Loucy (cell line): ENCODE measurements at regions not wholly inside any gene's neighbourhood (a gene's known extent, or its start where the extent isn't known, plus 50 kb on each side); places are given as distances from the start of the nearest gene placed in this dataset.

Experiments used
- H2AFZ ChIP-seq: fragments of 200-600 bp; sonication (generic); 2 replicates; pipeline ENCODE4 v1.6.0; 2016; ENCODE audit warnings: antibody characterized with exemption, mild to moderate bottlenecking, low read length, moderate library complexity
- H3F3A ChIP-seq: fragments of 200-600 bp; 2 replicates; pipeline ENCODE4 v1.6.0; 2016; ENCODE audit warnings: antibody characterized with exemption, low read depth, mild to moderate bottlenecking
- H3K27me3 ChIP-seq: fragments of 200-600 bp; sonication (generic); 2 replicates; pipeline ENCODE4 v1.6.1; 2014; ENCODE audit warnings: low read length, mild to moderate bottlenecking; ENCODE audit not compliant: insufficient read depth, poor library complexity, severe bottlenecking
- H3K36me3 ChIP-seq: fragments of 200-600 bp; sonication (generic); 2 replicates; pipeline ENCODE4 v1.6.1; 2016; ENCODE audit warnings: low read length; ENCODE audit not compliant: insufficient read depth
- H3K4me1 ChIP-seq: fragments of 200-600 bp; sonication (generic); 2 replicates; pipeline ENCODE4 v1.5.1; 2014; ENCODE audit warnings: low read length, mild to moderate bottlenecking; ENCODE audit not compliant: insufficient read depth, poor library complexity, severe bottlenecking
- H3K4me2 ChIP-seq: fragments of 200-600 bp; sonication (generic); 2 replicates; pipeline ENCODE4 v1.6.0; 2014; ENCODE audit warnings: antibody characterized with exemption, low read length, low read depth, mild to moderate bottlenecking; ENCODE audit not compliant: poor library complexity, severe bottlenecking
- H3K4me3 ChIP-seq: fragments of 200-600 bp; sonication (generic); 2 replicates; pipeline ENCODE4 v1.5.1; 2014; ENCODE audit warnings: low read length, mild to moderate bottlenecking, mixed read lengths; ENCODE audit not compliant: poor library complexity, severe bottlenecking
- H3K79me2 ChIP-seq: fragments of 200-600 bp; sonication (generic); 2 replicates; pipeline ENCODE4 v1.6.1; 2014; ENCODE audit warnings: low read length; ENCODE audit not compliant: insufficient read depth
- H3K9ac ChIP-seq: fragments of 200-600 bp; sonication (generic); 2 replicates; pipeline ENCODE4 v1.6.0; 2014; ENCODE audit warnings: mild to moderate bottlenecking, low read depth, low read length, moderate library complexity; ENCODE audit not compliant: poor library complexity, severe bottlenecking
- H3K9me2 ChIP-seq: fragments of 200-600 bp; sonication (generic); replicated peaks from 2 replicates; pipeline ENCODE4 v1.6.1; 2016; ENCODE audit warnings: low read depth, low read length, mixed read lengths
- H3K9me3 ChIP-seq: fragments of 200-600 bp; sonication (generic); 2 replicates; pipeline ENCODE4 v1.6.1; 2014; ENCODE audit warnings: mild to moderate bottlenecking, antibody characterized with exemption, low read length, low read depth; ENCODE audit not compliant: insufficient read depth
- H4K20me1 ChIP-seq: fragments of 200-600 bp; sonication (generic); 2 replicates; pipeline ENCODE4 v1.6.0; 2014; ENCODE audit warnings: antibody characterized with exemption, low read length, mild to moderate bottlenecking; ENCODE audit not compliant: insufficient read depth, poor library complexity, severe bottlenecking
- CTCF ChIP-seq: fragments of 200-600 bp; sonication (generic); conservative IDR thresholded peaks from 2 replicates; pipeline ENCODE4 v1.5.1; 2014; ENCODE audit warnings: mild to moderate bottlenecking, antibody characterized with exemption, low read length
- EZH2phosphoT487 ChIP-seq: fragments of 200-600 bp; IDR thresholded peaks from 2 replicates; pipeline ENCODE4 v1.6.1; 2018; ENCODE audit warnings: antibody characterized with exemption, mild to moderate bottlenecking, moderate library complexity, borderline replicate concordance

- TF ChIP-seq CTCF (no peak), EZH2phosphoT487 (no peak)
- Histone ChIP-seq H3K4me3 (no peak overlapping the region), H2AFZ (no peak overlapping the region), H3K27me3 (no peaks in the 10 kb centered on the region), H3K4me2 (no peak overlapping the region), H3K9me2 (no peaks in the 10 kb centered on the region), H3F3A (no peaks in the 10 kb centered on the region), H3K79me2 (no peaks in the 10 kb centered on the region), H3K36me3 (no peaks in the 10 kb centered on the region), H3K4me1 (peaks cover 6% of the 10 kb centered on the region), H4K20me1 (no peaks in the 10 kb centered on the region), H3K9me3 (no peaks in the 10 kb centered on the region), H3K9ac (no peak overlapping the region)
Measured at GRCh38 chr5:112016980-112017379, 260.0 kb upstream of the NREP start.

- Histone ChIP-seq H2AFZ (no peak overlapping the region), H3K9me2 (no peaks in the 10 kb centered on the region), H3K79me2 (no peaks in the 10 kb centered on the region), H4K20me1 (no peaks in the 10 kb centered on the region), H3K9me3 (no peaks in the 10 kb centered on the region), H3K36me3 (no peaks in the 10 kb centered on the region), H3K27me3 (no peaks in the 10 kb centered on the region), H3K9ac (no peak overlapping the region), H3K4me1 (peaks cover 6% of the 10 kb centered on the region), H3F3A (no peaks in the 10 kb centered on the region), H3K4me3 (no peak overlapping the region), H3K4me2 (no peak overlapping the region)
- no peak for TF ChIP-seq CTCF
- no peak for TF ChIP-seq EZH2phosphoT487
Measured at GRCh38 chr5:112014783-112015395, 257.9 kb upstream of the NREP start.

- H3F3A ChIP-seq = no peaks in the 10 kb centered on the region
- H3K36me3 ChIP-seq = no peaks in the 10 kb centered on the region
- H3K27me3 ChIP-seq = no peaks in the 10 kb centered on the region
- no peak overlapping the region for H3K4me2 ChIP-seq
- H3K9me2 ChIP-seq = no peaks in the 10 kb centered on the region
- H4K20me1 ChIP-seq = no peaks in the 10 kb centered on the region
- no peak for TF ChIP-seq CTCF
- no peak for TF ChIP-seq EZH2phosphoT487
- H3K9me3 ChIP-seq = no peaks in the 10 kb centered on the region
- no peaks in the 10 kb centered on the region for H3K79me2 ChIP-seq
- no peak overlapping the region for H3K9ac ChIP-seq
- H3K4me1 ChIP-seq = no peaks in the 10 kb centered on the region
- no peak overlapping the region for H2AFZ ChIP-seq
- H3K4me3 ChIP-seq = no peak overlapping the region
Measured at GRCh38 chr5:112013660-112014059, 256.7 kb upstream of the NREP start.
